ENCODE measurements at regions not wholly inside any gene's neighbourhood (a gene's known extent, or its start where the extent isn't known, plus 50 kb on each side); places are given as distances from the start of the nearest gene placed in this dataset.

- Histone ChIP-seq H3K79me2 (replicated peaks; ENCODE audit: insufficient read depth) (no peaks in the 10 kb centered on the region), H2AFZ (no peak overlapping the region), H3K4me1 (ENCODE audit: insufficient read depth) (no peaks in the 10 kb centered on the region), H4K20me1 (replicated peaks; ENCODE audit: insufficient read depth) (no peaks in the 10 kb centered on the region), H3K9me2 (ENCODE audit: insufficient read depth) (peaks cover 4% of the 10 kb centered on the region; the same call in 1 of the 2 replicates), H3F3A (replicated peaks; ENCODE audit: low read depth) (no peaks in the 10 kb centered on the region), H3K4me3 (no peak overlapping the region), H3K27me3 (ENCODE audit: insufficient read depth) (no peaks in the 10 kb centered on the region), H3K4me2 (no peak overlapping the region), H3K36me3 (ENCODE audit: insufficient read depth) (no peaks in the 10 kb centered on the region; the same call in 1 of the 2 replicates), H3K27ac (ENCODE audit: low read depth) (no peak overlapping the region)
- H3K4me3 Mint-ChIP-seq = no peak overlapping the region
- no peaks in the 10 kb centered on the region for H3K4me1 Mint-ChIP-seq
- peaks cover 3% of the 10 kb centered on the region for H3K27me3 Mint-ChIP-seq (ENCODE audit: insufficient read depth, low read depth, poor library complexity)
- H3K9me3 Mint-ChIP-seq = no peaks in the 10 kb centered on the region
- H3K27ac Mint-ChIP-seq = no peak overlapping the region
- DNase-seq (ENCODE audit: low spot score) (no peak), ATAC-seq (no peak)
- TF ChIP-seq CREB1 (CRISPR knock-in tag; IDR thresholded peaks at IDR 0.05; ENCODE audit: low read depth) = no peak
- no peak for TF ChIP-seq STAT1 (IDR thresholded peaks at IDR 0.05; ENCODE audit: unreplicated experiment)
- TF ChIP-seq, protein P1, sequence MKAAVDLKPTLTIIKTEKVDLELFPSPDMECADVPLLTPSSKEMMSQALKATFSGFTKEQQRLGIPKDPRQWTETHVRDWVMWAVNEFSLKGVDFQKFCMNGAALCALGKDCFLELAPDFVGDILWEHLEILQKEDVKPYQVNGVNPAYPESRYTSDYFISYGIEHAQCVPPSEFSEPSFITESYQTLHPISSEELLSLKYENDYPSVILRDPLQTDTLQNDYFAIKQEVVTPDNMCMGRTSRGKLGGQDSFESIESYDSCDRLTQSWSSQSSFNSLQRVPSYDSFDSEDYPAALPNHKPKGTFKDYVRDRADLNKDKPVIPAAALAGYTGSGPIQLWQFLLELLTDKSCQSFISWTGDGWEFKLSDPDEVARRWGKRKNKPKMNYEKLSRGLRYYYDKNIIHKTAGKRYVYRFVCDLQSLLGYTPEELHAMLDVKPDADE (IDR thresholded peaks at IDR 0.05) = no peak
- no peak for TF ChIP-seq ZNF331 (CRISPR knock-in tag; IDR thresholded peaks at IDR 0.05; ENCODE audit: low read depth)
- no peak for TF ChIP-seq EZH2 (IDR thresholded peaks at IDR 0.05; ENCODE audit: low read depth, unreplicated experiment)
- TF ChIP-seq, protein P2, sequence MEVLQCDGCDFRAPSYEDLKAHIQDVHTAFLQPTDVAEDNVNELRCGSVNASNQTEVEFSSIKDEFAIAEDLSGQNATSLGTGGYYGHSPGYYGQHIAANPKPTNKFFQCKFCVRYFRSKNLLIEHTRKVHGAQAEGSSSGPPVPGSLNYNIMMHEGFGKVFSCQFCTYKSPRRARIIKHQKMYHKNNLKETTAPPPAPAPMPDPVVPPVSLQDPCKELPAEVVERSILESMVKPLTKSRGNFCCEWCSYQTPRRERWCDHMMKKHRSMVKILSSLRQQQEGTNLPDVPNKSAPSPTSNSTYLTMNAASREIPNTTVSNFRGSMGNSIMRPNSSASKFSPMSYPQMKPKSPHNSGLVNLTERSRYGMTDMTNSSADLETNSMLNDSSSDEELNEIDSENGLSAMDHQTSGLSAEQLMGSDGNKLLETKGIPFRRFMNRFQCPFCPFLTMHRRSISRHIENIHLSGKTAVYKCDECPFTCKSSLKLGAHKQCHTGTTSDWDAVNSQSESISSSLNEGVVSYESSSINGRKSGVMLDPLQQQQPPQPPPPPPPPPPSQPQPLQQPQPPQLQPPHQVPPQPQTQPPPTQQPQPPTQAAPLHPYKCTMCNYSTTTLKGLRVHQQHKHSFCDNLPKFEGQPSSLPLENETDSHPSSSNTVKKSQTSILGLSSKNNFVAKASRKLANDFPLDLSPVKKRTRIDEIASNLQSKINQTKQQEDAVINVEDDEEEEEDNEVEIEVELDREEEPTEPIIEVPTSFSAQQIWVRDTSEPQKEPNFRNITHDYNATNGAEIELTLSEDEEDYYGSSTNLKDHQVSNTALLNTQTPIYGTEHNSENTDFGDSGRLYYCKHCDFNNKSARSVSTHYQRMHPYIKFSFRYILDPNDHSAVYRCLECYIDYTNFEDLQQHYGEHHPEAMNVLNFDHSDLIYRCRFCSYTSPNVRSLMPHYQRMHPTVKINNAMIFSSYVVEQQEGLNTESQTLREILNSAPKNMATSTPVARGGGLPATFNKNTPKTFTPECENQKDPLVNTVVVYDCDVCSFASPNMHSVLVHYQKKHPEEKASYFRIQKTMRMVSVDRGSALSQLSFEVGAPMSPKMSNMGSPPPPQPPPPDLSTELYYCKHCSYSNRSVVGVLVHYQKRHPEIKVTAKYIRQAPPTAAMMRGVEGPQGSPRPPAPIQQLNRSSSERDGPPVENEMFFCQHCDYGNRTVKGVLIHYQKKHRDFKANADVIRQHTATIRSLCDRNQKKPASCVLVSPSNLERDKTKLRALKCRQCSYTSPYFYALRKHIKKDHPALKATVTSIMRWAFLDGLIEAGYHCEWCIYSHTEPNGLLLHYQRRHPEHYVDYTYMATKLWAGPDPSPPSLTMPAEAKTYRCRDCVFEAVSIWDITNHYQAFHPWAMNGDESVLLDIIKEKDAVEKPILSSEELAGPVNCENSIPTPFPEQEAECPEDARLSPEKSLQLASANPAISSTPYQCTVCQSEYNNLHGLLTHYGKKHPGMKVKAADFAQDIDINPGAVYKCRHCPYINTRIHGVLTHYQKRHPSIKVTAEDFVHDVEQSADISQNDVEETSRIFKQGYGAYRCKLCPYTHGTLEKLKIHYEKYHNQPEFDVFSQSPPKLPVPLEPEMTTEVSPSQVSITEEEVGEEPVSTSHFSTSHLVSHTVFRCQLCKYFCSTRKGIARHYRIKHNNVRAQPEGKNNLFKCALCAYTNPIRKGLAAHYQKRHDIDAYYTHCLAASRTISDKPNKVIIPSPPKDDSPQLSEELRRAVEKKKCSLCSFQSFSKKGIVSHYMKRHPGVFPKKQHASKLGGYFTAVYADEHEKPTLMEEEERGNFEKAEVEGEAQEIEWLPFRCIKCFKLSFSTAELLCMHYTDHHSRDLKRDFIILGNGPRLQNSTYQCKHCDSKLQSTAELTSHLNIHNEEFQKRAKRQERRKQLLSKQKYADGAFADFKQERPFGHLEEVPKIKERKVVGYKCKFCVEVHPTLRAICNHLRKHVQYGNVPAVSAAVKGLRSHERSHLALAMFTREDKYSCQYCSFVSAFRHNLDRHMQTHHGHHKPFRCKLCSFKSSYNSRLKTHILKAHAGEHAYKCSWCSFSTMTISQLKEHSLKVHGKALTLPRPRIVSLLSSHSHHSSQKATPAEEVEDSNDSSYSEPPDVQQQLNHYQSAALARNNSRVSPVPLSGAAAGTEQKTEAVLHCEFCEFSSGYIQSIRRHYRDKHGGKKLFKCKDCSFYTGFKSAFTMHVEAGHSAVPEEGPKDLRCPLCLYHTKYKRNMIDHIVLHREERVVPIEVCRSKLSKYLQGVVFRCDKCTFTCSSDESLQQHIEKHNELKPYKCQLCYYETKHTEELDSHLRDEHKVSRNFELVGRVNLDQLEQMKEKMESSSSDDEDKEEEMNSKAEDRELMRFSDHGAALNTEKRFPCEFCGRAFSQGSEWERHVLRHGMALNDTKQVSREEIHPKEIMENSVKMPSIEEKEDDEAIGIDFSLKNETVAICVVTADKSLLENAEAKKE (CRISPR knock-in tag; IDR thresholded peaks at IDR 0.05) = no peak
- no peak for TF ChIP-seq EZH2phosphoT487 (IDR thresholded peaks at IDR 0.05; ENCODE audit: unreplicated experiment)
- TF ChIP-seq, protein P3, sequence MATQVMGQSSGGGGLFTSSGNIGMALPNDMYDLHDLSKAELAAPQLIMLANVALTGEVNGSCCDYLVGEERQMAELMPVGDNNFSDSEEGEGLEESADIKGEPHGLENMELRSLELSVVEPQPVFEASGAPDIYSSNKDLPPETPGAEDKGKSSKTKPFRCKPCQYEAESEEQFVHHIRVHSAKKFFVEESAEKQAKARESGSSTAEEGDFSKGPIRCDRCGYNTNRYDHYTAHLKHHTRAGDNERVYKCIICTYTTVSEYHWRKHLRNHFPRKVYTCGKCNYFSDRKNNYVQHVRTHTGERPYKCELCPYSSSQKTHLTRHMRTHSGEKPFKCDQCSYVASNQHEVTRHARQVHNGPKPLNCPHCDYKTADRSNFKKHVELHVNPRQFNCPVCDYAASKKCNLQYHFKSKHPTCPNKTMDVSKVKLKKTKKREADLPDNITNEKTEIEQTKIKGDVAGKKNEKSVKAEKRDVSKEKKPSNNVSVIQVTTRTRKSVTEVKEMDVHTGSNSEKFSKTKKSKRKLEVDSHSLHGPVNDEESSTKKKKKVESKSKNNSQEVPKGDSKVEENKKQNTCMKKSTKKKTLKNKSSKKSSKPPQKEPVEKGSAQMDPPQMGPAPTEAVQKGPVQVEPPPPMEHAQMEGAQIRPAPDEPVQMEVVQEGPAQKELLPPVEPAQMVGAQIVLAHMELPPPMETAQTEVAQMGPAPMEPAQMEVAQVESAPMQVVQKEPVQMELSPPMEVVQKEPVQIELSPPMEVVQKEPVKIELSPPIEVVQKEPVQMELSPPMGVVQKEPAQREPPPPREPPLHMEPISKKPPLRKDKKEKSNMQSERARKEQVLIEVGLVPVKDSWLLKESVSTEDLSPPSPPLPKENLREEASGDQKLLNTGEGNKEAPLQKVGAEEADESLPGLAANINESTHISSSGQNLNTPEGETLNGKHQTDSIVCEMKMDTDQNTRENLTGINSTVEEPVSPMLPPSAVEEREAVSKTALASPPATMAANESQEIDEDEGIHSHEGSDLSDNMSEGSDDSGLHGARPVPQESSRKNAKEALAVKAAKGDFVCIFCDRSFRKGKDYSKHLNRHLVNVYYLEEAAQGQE (IDR thresholded peaks at IDR 0.05; ENCODE audit: unreplicated experiment) = no peak
- no peak for TF ChIP-seq NANOG (IDR thresholded peaks at IDR 0.05; ENCODE audit: borderline replicate concordance)
- no peak for TF ChIP-seq CTCF (conservative IDR thresholded peaks at IDR 0.05; ENCODE audit: low read depth in 2 of 2)
- no peaks in the 10 kb centered on the region for H3K36me3 Mint-ChIP-seq (ENCODE audit: low read depth)
Observed at GRCh38 chr13:63336549-63336948, 1920.9 kb upstream of the PCDH20 start.

Data from GM23338 (cell line).